Left ventricle myocardium inferior (tissue), 1 donor: ENCODE measurements at regions not wholly inside any gene's neighbourhood (a gene's known extent, or its start where the extent isn't known, plus 50 kb on each side); places are given as distances from the start of the nearest gene placed in this dataset.

Experiments used
- DNase-seq: peaks from one replicate; pipeline ENCODE4 v3.0.0-alpha.2; 2020
- H3K27ac ChIP-seq: fragments of 200-600 bp; replicated peaks from 2 replicates; pipeline ENCODE4 v1.8.0; 2021
- H3K27me3 ChIP-seq: fragments of 200-600 bp; 2 replicates; pipeline ENCODE4 v1.8.0; 2021; ENCODE audit warnings: low read depth
- H3K36me3 ChIP-seq: fragments of 200-600 bp; 2 replicates; pipeline ENCODE4 v1.8.0; 2021
- H3K4me1 ChIP-seq: fragments of 200-600 bp; 2 replicates; pipeline ENCODE4 v1.8.0; 2021
- H3K4me3 ChIP-seq: fragments of 200-600 bp; 2 replicates; pipeline ENCODE4 v1.8.0; 2021; ENCODE audit warnings: mild to moderate bottlenecking, moderate library complexity
- H3K9me3 ChIP-seq: fragments of 200-600 bp; replicated peaks from 2 replicates; pipeline ENCODE4 v1.8.0; 2021
- intact Hi-C: fragments of 100-400 bp; cut with micrococcal nuclease; formaldehyde crosslinking; loops from one replicate; pipeline ENCODE4 v1.11.0; 2022
- TF ChIP-seq, protein P1 (sequence below): fragments of 200-600 bp; IDR thresholded peaks from 2 replicates; pipeline ENCODE4 v1.8.0; 2021; ENCODE audit warnings: antibody characterized with exemption, mild to moderate bottlenecking, borderline replicate concordance
- donor health status: DM: no; HTN: yes; CAD: no; lungs with severe emphysema.

DNA sequence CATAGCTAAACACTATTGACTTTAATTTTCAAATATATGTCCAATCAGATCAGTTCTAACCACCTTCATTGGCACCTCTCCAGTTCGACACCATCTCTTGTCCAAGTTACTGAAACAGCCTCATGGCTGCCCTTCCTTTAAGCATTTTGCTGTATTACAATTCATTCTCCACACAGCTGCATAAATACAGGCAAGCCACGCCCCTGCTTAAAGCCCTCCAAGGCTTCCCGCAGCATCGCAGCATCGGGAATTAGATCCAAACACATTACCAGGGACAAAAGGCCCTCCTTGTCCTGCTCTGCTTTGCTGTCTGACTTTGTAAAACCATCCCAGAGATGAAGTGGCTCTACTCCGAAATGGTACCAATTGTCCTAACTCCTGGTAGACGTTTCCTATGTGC, 75.1 kb upstream of the RAI14 start:
- H3K4me1 ChIP-seq: peaks cover 3% of the 10 kb centered on the region
- intact Hi-C loops: no loop called here
- TF ChIP-seq, protein P1, sequence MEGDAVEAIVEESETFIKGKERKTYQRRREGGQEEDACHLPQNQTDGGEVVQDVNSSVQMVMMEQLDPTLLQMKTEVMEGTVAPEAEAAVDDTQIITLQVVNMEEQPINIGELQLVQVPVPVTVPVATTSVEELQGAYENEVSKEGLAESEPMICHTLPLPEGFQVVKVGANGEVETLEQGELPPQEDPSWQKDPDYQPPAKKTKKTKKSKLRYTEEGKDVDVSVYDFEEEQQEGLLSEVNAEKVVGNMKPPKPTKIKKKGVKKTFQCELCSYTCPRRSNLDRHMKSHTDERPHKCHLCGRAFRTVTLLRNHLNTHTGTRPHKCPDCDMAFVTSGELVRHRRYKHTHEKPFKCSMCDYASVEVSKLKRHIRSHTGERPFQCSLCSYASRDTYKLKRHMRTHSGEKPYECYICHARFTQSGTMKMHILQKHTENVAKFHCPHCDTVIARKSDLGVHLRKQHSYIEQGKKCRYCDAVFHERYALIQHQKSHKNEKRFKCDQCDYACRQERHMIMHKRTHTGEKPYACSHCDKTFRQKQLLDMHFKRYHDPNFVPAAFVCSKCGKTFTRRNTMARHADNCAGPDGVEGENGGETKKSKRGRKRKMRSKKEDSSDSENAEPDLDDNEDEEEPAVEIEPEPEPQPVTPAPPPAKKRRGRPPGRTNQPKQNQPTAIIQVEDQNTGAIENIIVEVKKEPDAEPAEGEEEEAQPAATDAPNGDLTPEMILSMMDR: no peak
- peaks cover 3% of the 10 kb centered on the region for H3K9me3 ChIP-seq
- H3K36me3 ChIP-seq: no peaks in the 10 kb centered on the region
- no peak overlapping the region for H3K27ac ChIP-seq
- H3K4me3 ChIP-seq: no peak overlapping the region
- peaks cover 6% of the 10 kb centered on the region for H3K27me3 ChIP-seq
- DNase-seq: no peak

DNA sequence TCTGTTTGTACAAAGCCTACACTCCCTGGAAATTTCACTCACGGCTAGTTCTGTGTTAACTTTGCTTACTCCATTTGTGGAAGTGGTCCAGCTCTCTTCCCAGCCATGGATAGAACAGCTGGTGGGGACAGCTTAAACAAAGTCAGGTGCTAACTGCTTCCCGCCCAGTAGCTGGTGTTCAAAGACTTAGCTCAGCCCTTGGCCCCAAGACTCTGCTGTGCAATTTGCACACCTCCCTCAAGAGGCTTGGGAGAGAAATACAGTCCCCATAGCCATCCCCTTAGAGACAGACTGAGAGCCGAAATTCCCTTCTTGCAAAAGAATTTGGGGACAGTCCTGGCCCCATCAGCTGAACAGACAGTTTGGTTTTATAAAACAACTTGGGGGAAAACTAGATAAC, 73.8 kb upstream of the RAI14 start:
- DNase-seq: no peak
- TF ChIP-seq, protein P1: no peak
- Histone ChIP-seq H3K27ac (no peak overlapping the region), H3K4me1 (peaks cover 3% of the 10 kb centered on the region), H3K27me3 (peaks cover 6% of the 10 kb centered on the region), H3K36me3 (no peaks in the 10 kb centered on the region), H3K9me3 (peaks cover 3% of the 10 kb centered on the region), H3K4me3 (no peak overlapping the region)
- intact Hi-C loops: no loop called here

DNA sequence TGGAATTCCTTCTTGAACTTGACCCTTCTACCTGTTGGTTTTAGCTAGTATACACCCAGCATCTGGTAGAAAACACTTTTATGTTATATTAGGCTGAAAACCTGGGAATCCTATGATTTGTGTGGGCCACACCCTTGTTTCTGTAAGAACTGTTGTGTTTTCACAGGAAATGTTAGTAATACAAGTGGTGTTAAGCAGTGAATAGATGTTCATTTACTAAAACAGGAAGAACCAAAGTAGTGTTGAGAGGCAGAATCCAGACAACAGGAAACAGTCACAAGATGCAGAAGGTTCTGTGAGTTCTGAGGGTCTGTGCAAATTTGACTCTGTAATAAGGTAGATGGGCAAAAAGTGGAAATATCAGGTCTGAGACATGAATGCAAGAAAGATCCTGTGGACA, 73.0 kb upstream of the RAI14 start:
- no peak overlapping the region for H3K4me3 ChIP-seq
- intact Hi-C loops: no loop called here
- H3K4me1 ChIP-seq: peaks cover 3% of the 10 kb centered on the region
- no peaks in the 10 kb centered on the region for H3K36me3 ChIP-seq
- no peak overlapping the region for H3K27ac ChIP-seq
- H3K27me3 ChIP-seq: peaks cover 6% of the 10 kb centered on the region
- TF ChIP-seq, protein P1: no peak
- H3K9me3 ChIP-seq: peaks cover 3% of the 10 kb centered on the region
- DNase-seq: no peak

DNA sequence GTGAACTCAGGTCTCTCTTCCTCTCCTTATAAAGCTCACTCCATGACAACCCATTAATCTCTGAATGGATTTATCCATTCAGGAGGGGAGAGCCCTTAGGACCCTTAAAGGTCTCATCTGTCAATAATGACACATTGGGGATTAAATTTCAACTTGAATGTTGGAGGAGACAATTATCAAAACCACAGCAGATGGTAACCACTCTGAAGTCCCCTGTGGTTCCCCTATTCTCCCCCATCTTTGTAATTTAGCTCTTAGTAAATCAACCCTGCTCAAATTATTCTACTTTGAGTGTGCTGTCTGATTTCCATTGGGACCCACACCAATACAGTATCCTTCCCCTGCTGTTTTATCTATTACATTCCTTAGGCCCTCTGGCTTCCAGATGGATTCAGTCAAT, 72.0 kb upstream of the RAI14 start:
- intact Hi-C loops: no loop called here
- Histone ChIP-seq H3K27ac (no peak overlapping the region), H3K9me3 (no peaks in the 10 kb centered on the region)

DNA sequence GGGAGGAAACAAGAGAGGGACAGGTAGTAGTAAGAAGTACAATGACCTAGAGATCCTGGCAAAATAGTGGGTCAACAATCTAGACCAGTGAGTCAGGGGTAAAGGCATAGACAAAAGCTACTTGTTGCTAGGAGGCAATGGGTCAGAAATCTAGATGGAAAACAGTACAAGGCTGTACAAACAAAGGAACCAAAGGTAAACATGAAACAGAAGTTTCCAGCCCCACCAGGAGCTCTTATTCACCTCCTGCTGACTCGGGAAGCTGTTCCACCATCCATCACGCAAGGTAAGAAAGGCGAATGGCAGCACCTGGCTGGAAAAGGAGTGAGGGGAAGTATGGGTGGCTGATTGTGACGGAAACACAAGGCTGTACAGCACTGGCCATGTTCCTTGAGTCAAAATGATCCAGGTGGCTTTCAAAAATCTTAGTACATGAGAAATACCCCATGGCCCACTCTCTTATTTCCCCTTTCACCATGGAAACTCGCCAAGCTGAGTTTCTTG, 70.5 kb upstream of the RAI14 start:
- no peaks in the 10 kb centered on the region for H3K9me3 ChIP-seq
- no peak for DNase-seq
- H3K36me3 ChIP-seq: no peaks in the 10 kb centered on the region
- H3K27ac ChIP-seq: no peak overlapping the region
- H3K4me1 ChIP-seq: peaks cover 3% of the 10 kb centered on the region
- intact Hi-C loops: no loop called here
- H3K4me3 ChIP-seq: no peak overlapping the region
- TF ChIP-seq, protein P1: no peak
- H3K27me3 ChIP-seq: peaks cover 6% of the 10 kb centered on the region

More for the DNA sequence above, 72.0 kb upstream of the RAI14 start:
- no peak overlapping the region for H3K4me3 ChIP-seq
- H3K36me3 ChIP-seq: no peaks in the 10 kb centered on the region
- DNase-seq: no peak
- H3K4me1 ChIP-seq: peaks cover 3% of the 10 kb centered on the region
- TF ChIP-seq, protein P1: no peak
- H3K27me3 ChIP-seq: peaks cover 6% of the 10 kb centered on the region
